HuH-7.5 (cell line): ENCODE measurements at regions not wholly inside any gene's neighbourhood (a gene's known extent, or its start where the extent isn't known, plus 50 kb on each side); places are given as distances from the start of the nearest gene placed in this dataset.
A peak's percentile ranks its signal among the peaks of the same experiment; 100 is the strongest.

Source experiments
- DNase-seq: peaks from one replicate; pipeline ENCODE4 v3.0.0; 2011; ENCODE audit warnings: low spot score

- no peak for DNase-seq
Measured at GRCh38 chr3:111244760-111245159, 173.1 kb downstream of the NECTIN3 start.

GRCh38 chr3:111246967-111247760, 175.5 kb downstream of the NECTIN3 start:
- peak; percentile 17 for DNase-seq

- DNase-seq, result no peak
Measured at GRCh38 chr3:111248406-111248805, 176.8 kb downstream of the NECTIN3 start.

GRCh38 chr3:111249421-111249820, 177.8 kb downstream of the NECTIN3 start:
- no peak for DNase-seq

GRCh38 chr3:111252779-111253178, 181.2 kb downstream of the NECTIN3 start:
- no peak for DNase-seq

GRCh38 chr3:111253733-111254132, 182.1 kb downstream of the NECTIN3 start:
- DNase-seq, result no peak

- DNase-seq, result no peak
Measured at GRCh38 chr3:111260878-111261277, 189.3 kb downstream of the NECTIN3 start.

- DNase-seq, result no peak
Measured at GRCh38 chr3:111269777-111270176, 198.2 kb downstream of the NECTIN3 start.

GRCh38 chr3:111277226-111277625, 205.6 kb downstream of the NECTIN3 start:
- no peak for DNase-seq

GRCh38 chr3:111278959-111279358, 207.3 kb downstream of the NECTIN3 start:
- no peak for DNase-seq

GRCh38 chr3:111282024-111282423, 210.4 kb downstream of the NECTIN3 start:
- no peak for DNase-seq

- DNase-seq, result no peak
Measured at GRCh38 chr3:111283165-111283564, 211.5 kb downstream of the NECTIN3 start.

GRCh38 chr3:111284503-111285183, 213.0 kb downstream of the NECTIN3 start:
- DNase-seq, result no peak

GRCh38 chr3:111285184-111285538, 213.5 kb downstream of the NECTIN3 start:
- no peak for DNase-seq

- DNase-seq, result no peak
Measured at GRCh38 chr3:111285694-111286093, 214.1 kb downstream of the NECTIN3 start.

- DNase-seq, result no peak
Measured at GRCh38 chr3:111286746-111287145, 215.1 kb downstream of the NECTIN3 start.

- no peak for DNase-seq
Measured at GRCh38 chr3:111292117-111292516, 220.5 kb downstream of the NECTIN3 start.

- no peak for DNase-seq
Measured at GRCh38 chr3:111299192-111299615, 227.6 kb downstream of the NECTIN3 start.

GRCh38 chr3:111301238-111301798, 229.7 kb downstream of the NECTIN3 start:
- no peak for DNase-seq

GRCh38 chr3:111302063-111302462, 230.4 kb downstream of the NECTIN3 start:
- DNase-seq, result no peak

- no peak for DNase-seq
Measured at GRCh38 chr3:111303760-111304159, 232.1 kb downstream of the NECTIN3 start.

GRCh38 chr3:111307676-111308075, 234.3 kb upstream of the CD96 start:
- no peak for DNase-seq

GRCh38 chr3:111311126-111311525, 230.9 kb upstream of the CD96 start:
- no peak for DNase-seq
